K562 (cell line): ENCODE measurements at regions not wholly inside any gene's neighbourhood (a gene's known extent, or its start where the extent isn't known, plus 50 kb on each side); places are given as distances from the start of the nearest gene placed in this dataset.

Experiments
- ATAC-seq: fragments of 200-7000 bp; cut with Tn5 transposase; 3 replicates; pipeline ENCODE4 v1.9.1; 2020; ENCODE audit warnings: moderate library complexity
- BruUV-seq: library from RNA; stranded (reverse); fragments of 400-500 nt; replicated peaks from 2 replicates; lab custom pipeline; 2021; lab: Mats Ljungman, UMichigan
- CTCF ChIA-PET: fragments of 300-600 bp; formaldehyde crosslinking; extraction: SDS; loops from one replicate; lab custom pipeline; 2021; ENCODE audit warnings: low intra/inter-chr PET ratio; lab: Yijun Ruan, JAX
- POLR2A ChIA-PET: fragments of 300-600, 350-650 bp; sonication (Branson Sonifier 250); formaldehyde crosslinking; extraction: SDS; loops from one replicate; lab custom pipeline; 2021; ENCODE audit warnings: antibody characterized with exemption, inconsistent platforms; lab: Yijun Ruan, JAX
- DNase-seq, 4 experiments: peaks; one replicate each; pipeline versions ENCODE4 v3.0.0 to v3.0.0-alpha.2; 2011 to 2018; ENCODE audit warnings: low spot score in 3 of 4, mixed read lengths in 3 of 4; ENCODE audit errors: extremely low read depth in 1 of 4
- FAIRE-seq: peaks from 2 replicates; lab custom pipeline; 2011; peaks lifted over from hg19 to GRCh38; lab: Jason Lieb, UNC
- H2AFZ ChIP-seq: 2 replicates; pipeline ENCODE4 v1.6.0; 2011; ENCODE audit warnings: low read depth, low read length, control low read depth, inconsistent platforms
- H3K27ac ChIP-seq: fragments of 200-600 bp; 3 replicates; pipeline ENCODE4 v1.8.0; 2011; ENCODE audit warnings: low read depth, mild to moderate bottlenecking, control low read depth, inconsistent platforms, low read length, moderate library complexity, mixed read lengths; ENCODE audit errors: extremely low read depth
- H3K27me3 ChIP-seq, 2 experiments: fragments of 300-600 bp in 1 of 2; 2 replicates in 1 of 2; 3 replicates in 1 of 2; pipeline versions ENCODE4 v1.6.0 to v1.8.0; 2011; ENCODE audit warnings: inconsistent platforms in 2 of 2, low read length in 2 of 2, mild to moderate bottlenecking in 1 of 2, mixed read lengths in 1 of 2, moderate library complexity in 1 of 2; ENCODE audit not compliant: control insufficient read depth in 2 of 2, insufficient read depth in 2 of 2
- H3K36me3 ChIP-seq: fragments of 300-600 bp; 3 replicates; pipeline ENCODE4 v1.8.0; 2011; ENCODE audit warnings: mild to moderate bottlenecking, low read length, inconsistent platforms; ENCODE audit not compliant: control insufficient read depth, insufficient read depth
- H3K4me1 ChIP-seq, 2 experiments: fragments of 200-600 bp in 1 of 2; replicated peaks in 1 of 2; 2 replicates in 1 of 2; 3 replicates in 1 of 2; pipeline versions ENCODE4 v1.5.1 to v1.8.0; 2011; ENCODE audit warnings: inconsistent platforms in 2 of 2, low read length in 2 of 2, mild to moderate bottlenecking in 1 of 2, mixed read lengths in 1 of 2, moderate library complexity in 1 of 2; ENCODE audit not compliant: control insufficient read depth in 2 of 2, insufficient read depth in 2 of 2
- H3K4me2 ChIP-seq: 2 replicates; pipeline ENCODE4 v1.6.1; 2011; ENCODE audit warnings: low read length, control low read depth, inconsistent platforms, mixed read lengths; ENCODE audit not compliant: insufficient read depth
- H3K4me3 ChIP-seq: fragments of 200-600 bp; sonication (generic), shearing (Covaris generic); 2 replicates; pipeline ENCODE4 v1.5.1; 2016; ENCODE audit warnings: control low read depth, inconsistent platforms
- H3K79me2 ChIP-seq: fragments of 200-600 bp; 3 replicates; pipeline ENCODE4 v1.8.0; 2011; ENCODE audit warnings: low read length, inconsistent platforms; ENCODE audit not compliant: control insufficient read depth, insufficient read depth
- H3K9ac ChIP-seq, 2 experiments: 2 replicates each; pipeline versions ENCODE4 v1.6.0 to v1.6.1; 2011; ENCODE audit warnings: low read depth in 2 of 2, low read length in 2 of 2, control low read depth in 1 of 2, inconsistent platforms in 1 of 2, mild to moderate bottlenecking in 1 of 2, mixed read lengths in 1 of 2; ENCODE audit not compliant: insufficient read depth in 1 of 2
- H3K9me1 ChIP-seq: one replicate; pipeline ENCODE4 v1.6.0; 2011; ENCODE audit warnings: inconsistent platforms, mild to moderate bottlenecking, low read length, moderate library complexity; ENCODE audit not compliant: control insufficient read depth, insufficient read depth
- H3K9me3 ChIP-seq: replicated peaks from 2 replicates; pipeline ENCODE4 v1.5.1; 2011; ENCODE audit warnings: low read depth, low read length, inconsistent platforms; ENCODE audit not compliant: control insufficient read depth, insufficient read depth
- H4K20me1 ChIP-seq: replicated peaks from 2 replicates; pipeline ENCODE4 v1.6.1; 2011; ENCODE audit warnings: low read length, inconsistent platforms, mixed read lengths; ENCODE audit not compliant: control insufficient read depth, insufficient read depth
- CUX1 ChIP-seq: fragments of 200-800 bp; sonication (Bioruptor generic); IDR thresholded peaks from 2 replicates; pipeline ENCODE4 v1.6.1; 2016; ENCODE audit warnings: missing genetic modification characterization, missing compliant biosample characterization
- ID3 ChIP-seq, 2 experiments: fragments of 250-450 bp in 1 of 2; fragments of 450-650 bp in 1 of 2; sonication (Bioruptor Pico) in 1 of 2; IDR thresholded peaks; 2 replicates each; pipeline versions ENCODE4 v1.6.1 to v1.8.0; 2016 to 2021; ENCODE audit warnings: mild to moderate bottlenecking in 2 of 2, moderate library complexity in 2 of 2, missing compliant biosample characterization in 1 of 2, missing genetic modification characterization in 1 of 2
- KLF1 ChIP-seq: fragments of 450-650 bp; IDR thresholded peaks from 2 replicates; pipeline ENCODE4 v1.6.1; 2016; ENCODE audit warnings: missing genetic modification characterization, missing compliant biosample characterization
- RUNX1 ChIP-seq: sonication (generic); IDR thresholded peaks from 2 replicates; pipeline ENCODE4 v1.6.1; 2016; ENCODE audit warnings: antibody characterized with exemption, low read depth
- TRIM28 ChIP-seq: fragments of 450-650 bp; IDR thresholded peaks from 2 replicates; pipeline ENCODE4 v1.6.1; 2017
- ZNF586 ChIP-seq: fragments of 450-650 bp; formaldehyde crosslinking; conservative IDR thresholded peaks from 2 replicates; pipeline ENCODE4 v1.4.0; 2020; ENCODE audit warnings: mild to moderate bottlenecking, moderate library complexity
- ZNF609 ChIP-seq: sonication (generic); formaldehyde crosslinking; IDR thresholded peaks from 2 replicates; pipeline ENCODE4 v1.8.1; 2023; ENCODE audit warnings: missing genetic modification reagents, mild to moderate bottlenecking, borderline replicate concordance
- WGBS: fragments of 100-300 bp; shearing (Covaris generic); methylation state at CpG from one replicate; pipeline ENCODE4 v1.1.6; 2016; ENCODE audit warnings: low coverage, mixed read lengths; ENCODE audit not compliant: insufficient coverage; ENCODE audit errors: missing lambda C conversion rate; 5-methylcytosine and 5-hydroxymethylcytosine counted together
- in situ Hi-C: fragments of 300-500 bp; cut with MboI; formaldehyde crosslinking; loops from 4 replicates; pipeline ENCODE4 v1.15.0; 2018; ENCODE audit warnings: inconsistent platforms, mixed read lengths
- intact Hi-C: fragments of 100-400 bp; cut with micrococcal nuclease; formaldehyde crosslinking; loops from 2 replicates; pipeline ENCODE4 v1.14.2; 2022

- CTCF ChIA-PET, result no interaction called here
- H3K4me2 ChIP-seq, result no peak overlapping the region
- TF ChIP-seq RUNX1 (no peak), TRIM28 (peak; percentile 60; the same call in 1 of the 2 replicates), CUX1 (CRISPR knock-in tag) (no peak), KLF1 (tag) (no peak), ID3 (CRISPR knock-in tag; IDR thresholded peaks at IDR 0.05) (no peak), ID3 (tag; IDR thresholded peaks at IDR 0.05) (no peak), ZNF586 (no peak), ZNF609 (CRISPR knock-in tag) (no peak)
- TF ChIP-seq, all 486 proteins: peak for 1
- Histone ChIP-seq H3K4me1 (no peaks in the 10 kb centered on the region), H3K9me3 (peaks cover 3% of the 10 kb centered on the region; the same call in 1 of the 2 replicates), H3K4me3 (no peak overlapping the region), H3K9ac (no peak overlapping the region), H4K20me1 (no peaks in the 10 kb centered on the region), H3K79me2 (no peaks in the 10 kb centered on the region), H3K9me1 (no peaks in the 10 kb centered on the region), H3K36me3 (no peaks in the 10 kb centered on the region), H2AFZ (no peak overlapping the region), H3K27ac (no peak overlapping the region), H3K27me3 (no peaks in the 10 kb centered on the region)
- intact Hi-C loops, result no loop called here
- no TSS peak for BruUV-seq
- ATAC-seq (no peak), DNase-seq (no peak), FAIRE-seq (no peak)
- POLR2A ChIA-PET, result no interaction called here
- WGBS, result 0% methylated on average over 1 of the region's 1 CpG
- in situ Hi-C loops, result no loop called here
These were observed 558.4 kb downstream of the CCER1 start for GRCh38 chr12:90396556-90396955.
